ENCODE measurements at regions not wholly inside any gene's neighbourhood (a gene's known extent, or its start where the extent isn't known, plus 50 kb on each side); places are given as distances from the start of the nearest gene placed in this dataset.

DNA sequence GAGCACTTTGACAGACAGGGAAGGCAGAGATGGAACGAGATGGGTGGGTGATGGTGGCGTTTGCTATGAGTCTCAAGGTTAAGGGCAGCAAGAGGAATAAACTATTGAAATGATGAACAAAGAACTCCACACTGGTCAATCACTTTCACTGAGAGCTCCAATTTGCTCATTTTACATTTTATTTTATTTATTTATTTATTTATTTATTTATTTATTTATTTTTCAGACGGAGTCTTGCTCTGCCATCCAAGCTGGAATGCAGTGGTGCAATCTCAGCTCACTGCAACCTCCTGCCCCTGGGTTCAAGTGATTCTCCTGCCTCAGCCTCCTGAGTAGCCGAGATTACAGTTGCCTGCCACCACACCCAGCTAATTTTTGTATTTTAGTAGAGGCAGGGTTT, 669.1 kb downstream of the HS3ST4 start:
- Mint-ChIP-seq H3K4me3 (ENCODE audit: unreplicated experiment) (no peak overlapping the region), H3K9me3 (ENCODE audit: unreplicated experiment) (no peaks in the 10 kb centered on the region), H3K36me3 (ENCODE audit: insufficient read depth, unreplicated experiment) (no peaks in the 10 kb centered on the region), H3K27ac (ENCODE audit: unreplicated experiment) (no peak overlapping the region), H3K27me3 (ENCODE audit: insufficient read depth, unreplicated experiment) (peaks cover 4% of the 10 kb centered on the region), H3K4me1 (ENCODE audit: low read depth, unreplicated experiment) (no peaks in the 10 kb centered on the region)
- no TSS peak for BruUV-seq (replicated peaks)
- Histone ChIP-seq H3K36me3 (ENCODE audit: control insufficient read depth, insufficient read depth, low read length) (no peaks in the 10 kb centered on the region), H3K9me3 (no peaks in the 10 kb centered on the region), H3K4me1 (no peaks in the 10 kb centered on the region), H3K27me3 (replicated peaks; ENCODE audit: control insufficient read depth, insufficient read depth, low read length) (no peaks in the 10 kb centered on the region), H3K4me3 (ENCODE audit: low read depth, low read length) (no peak overlapping the region)
- no peak for TF ChIP-seq CTCF (IDR thresholded peaks at IDR 0.05; ENCODE audit: insufficient read depth in 1 of 2, low read depth in 1 of 2, low read length in 1 of 2, severe bottlenecking in 1 of 2, unreplicated experiment in 1 of 2)
- CTCF ChIA-PET = no interaction called here
- POLR2A ChIA-PET = no interaction called here
- DNase-seq = no peak
- intact Hi-C loops (cut with micrococcal nuclease; ENCODE audit: unreplicated experiment) = no loop called here

DNA sequence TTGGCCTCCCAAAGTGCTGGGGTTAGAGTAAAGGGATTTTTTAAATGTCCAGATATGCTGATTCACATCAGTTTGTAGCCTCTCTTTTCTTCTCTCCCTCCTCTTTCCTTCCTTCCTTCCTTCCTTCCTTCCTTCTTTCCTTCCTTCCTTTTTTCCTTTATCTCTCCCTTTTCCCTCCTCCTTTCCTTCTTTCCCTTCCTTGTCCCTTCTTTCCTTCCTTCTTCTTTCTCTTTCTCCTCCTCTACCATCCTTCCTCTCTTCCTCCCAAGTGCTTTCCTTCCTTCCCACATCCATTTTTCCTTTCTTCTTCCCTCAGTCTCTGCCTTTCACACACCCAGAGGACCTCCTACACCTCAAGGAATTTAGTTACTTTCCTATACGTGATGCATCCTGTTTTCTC, 671.8 kb downstream of the HS3ST4 start:
- H3K27ac Mint-ChIP-seq (ENCODE audit: unreplicated experiment) = no peak overlapping the region
- H3K9me3 Mint-ChIP-seq (ENCODE audit: unreplicated experiment) = no peaks in the 10 kb centered on the region
- no peaks in the 10 kb centered on the region for H3K36me3 Mint-ChIP-seq (ENCODE audit: insufficient read depth, unreplicated experiment)
- H3K4me3 ChIP-seq (ENCODE audit: low read depth, low read length) = no peak overlapping the region
- no peak for DNase-seq
- BruUV-seq (replicated peaks) = no TSS peak
- no peaks in the 10 kb centered on the region for H3K9me3 ChIP-seq
- intact Hi-C loops (cut with micrococcal nuclease; ENCODE audit: unreplicated experiment) = no loop called here
- no peaks in the 10 kb centered on the region for H3K4me1 Mint-ChIP-seq (ENCODE audit: low read depth, unreplicated experiment)
- H3K27me3 ChIP-seq (replicated peaks; ENCODE audit: control insufficient read depth, insufficient read depth, low read length) = no peaks in the 10 kb centered on the region
- H3K27me3 Mint-ChIP-seq (ENCODE audit: insufficient read depth, unreplicated experiment) = peaks cover 4% of the 10 kb centered on the region
- TF ChIP-seq CTCF (IDR thresholded peaks at IDR 0.05; ENCODE audit: insufficient read depth in 1 of 2, low read depth in 1 of 2, low read length in 1 of 2, severe bottlenecking in 1 of 2, unreplicated experiment in 1 of 2) = no peak
- POLR2A ChIA-PET = no interaction called here
- H3K4me3 Mint-ChIP-seq (ENCODE audit: unreplicated experiment) = no peak overlapping the region
- CTCF ChIA-PET = no interaction called here
- no peaks in the 10 kb centered on the region for H3K4me1 ChIP-seq
- no peaks in the 10 kb centered on the region for H3K36me3 ChIP-seq (ENCODE audit: control insufficient read depth, insufficient read depth, low read length)

- intact Hi-C loops (cut with micrococcal nuclease; ENCODE audit: unreplicated experiment) = no loop called here
- ChIA-PET CTCF (no interaction called here), POLR2A (no interaction called here)
- TF ChIP-seq CTCF (IDR thresholded peaks at IDR 0.05; ENCODE audit: insufficient read depth in 1 of 2, low read depth in 1 of 2, low read length in 1 of 2, severe bottlenecking in 1 of 2, unreplicated experiment in 1 of 2) = no peak
- Histone ChIP-seq H3K9me3 (no peaks in the 10 kb centered on the region), H3K4me1 (no peaks in the 10 kb centered on the region), H3K36me3 (ENCODE audit: control insufficient read depth, insufficient read depth, low read length) (no peaks in the 10 kb centered on the region), H3K4me3 (ENCODE audit: low read depth, low read length) (no peak overlapping the region), H3K27me3 (replicated peaks; ENCODE audit: control insufficient read depth, insufficient read depth, low read length) (no peaks in the 10 kb centered on the region)
- Mint-ChIP-seq H3K27me3 (ENCODE audit: insufficient read depth, unreplicated experiment) (peaks cover 4% of the 10 kb centered on the region), H3K36me3 (ENCODE audit: insufficient read depth, unreplicated experiment) (no peaks in the 10 kb centered on the region), H3K27ac (ENCODE audit: unreplicated experiment) (no peak overlapping the region), H3K4me1 (ENCODE audit: low read depth, unreplicated experiment) (no peaks in the 10 kb centered on the region), H3K9me3 (ENCODE audit: unreplicated experiment) (no peaks in the 10 kb centered on the region), H3K4me3 (ENCODE audit: unreplicated experiment) (no peak overlapping the region)
- DNase-seq = no peak
- BruUV-seq (replicated peaks) = no TSS peak
Measured at GRCh38 chr16:26365161-26365940, 673.6 kb downstream of the HS3ST4 start.
